GM12892 (cell line): ENCODE measurements at regions not wholly inside any gene's neighbourhood (a gene's known extent, or its start where the extent isn't known, plus 50 kb on each side); places are given as distances from the start of the nearest gene placed in this dataset.

Experiments used
- POLR2A ChIP-seq: IDR thresholded peaks from 2 replicates; pipeline ENCODE4 v1.6.1; 2011; ENCODE audit warnings: low read depth, low read length, control low read depth
- POLR2AphosphoS5 ChIP-seq: IDR thresholded peaks from 2 replicates; pipeline ENCODE4 v1.6.1; 2011; ENCODE audit warnings: low read depth, low read length, control low read depth

DNA sequence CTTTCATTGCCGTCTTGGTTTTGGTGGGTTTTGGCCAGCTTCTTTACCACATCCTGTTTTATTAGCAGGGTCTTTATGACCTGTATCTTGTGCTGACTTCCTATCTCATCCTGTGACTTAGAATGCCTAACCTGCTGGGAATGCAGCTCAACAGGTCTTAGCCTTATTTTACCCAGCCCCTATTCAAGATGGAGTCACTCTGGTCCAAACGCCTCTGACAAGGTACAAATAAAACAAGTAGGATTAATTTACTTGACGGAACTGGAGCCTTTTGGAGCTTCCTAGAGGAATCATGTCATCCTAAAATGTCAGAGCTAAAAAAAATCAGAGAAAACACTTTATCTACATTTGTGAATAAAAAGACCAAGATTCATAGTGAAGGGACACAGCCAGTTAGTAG, 66.2 kb upstream of the ATXN3L start:
- TF ChIP-seq POLR2A (no peak), POLR2AphosphoS5 (no peak)
